ENCODE measurements at regions not wholly inside any gene's neighbourhood (a gene's known extent, or its start where the extent isn't known, plus 50 kb on each side); places are given as distances from the start of the nearest gene placed in this dataset.

DNA sequence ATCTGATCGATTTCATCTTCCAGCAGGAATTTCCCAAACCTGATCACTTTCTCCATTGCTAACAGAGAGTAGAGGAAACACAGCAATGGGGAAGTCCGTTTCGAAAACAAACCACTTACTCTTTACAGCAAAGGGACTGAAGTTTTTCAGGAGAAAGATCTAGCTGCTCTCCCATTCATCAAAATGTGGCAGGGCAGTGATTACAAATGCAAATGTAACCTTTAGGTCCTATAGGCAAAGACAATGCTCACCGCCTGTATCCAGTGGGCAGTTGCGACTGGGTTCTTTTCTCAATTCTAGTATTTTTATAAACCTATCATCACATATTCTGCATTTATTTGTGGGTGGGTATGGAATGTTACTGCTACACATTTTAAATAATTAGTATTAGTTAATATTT lies 218.0 kb upstream of the ZFHX3 start:
- no peak overlapping the region for H3K4me2 ChIP-seq (ENCODE audit: extremely low read depth, insufficient read depth, low read length)
- no peaks in the 10 kb centered on the region for H3K4me1 ChIP-seq (ENCODE audit: control insufficient read depth, extremely low read depth, insufficient read depth, low read length)
- no peaks in the 10 kb centered on the region for H3K79me2 ChIP-seq (ENCODE audit: control insufficient read depth, insufficient read depth, low read length)

DNA sequence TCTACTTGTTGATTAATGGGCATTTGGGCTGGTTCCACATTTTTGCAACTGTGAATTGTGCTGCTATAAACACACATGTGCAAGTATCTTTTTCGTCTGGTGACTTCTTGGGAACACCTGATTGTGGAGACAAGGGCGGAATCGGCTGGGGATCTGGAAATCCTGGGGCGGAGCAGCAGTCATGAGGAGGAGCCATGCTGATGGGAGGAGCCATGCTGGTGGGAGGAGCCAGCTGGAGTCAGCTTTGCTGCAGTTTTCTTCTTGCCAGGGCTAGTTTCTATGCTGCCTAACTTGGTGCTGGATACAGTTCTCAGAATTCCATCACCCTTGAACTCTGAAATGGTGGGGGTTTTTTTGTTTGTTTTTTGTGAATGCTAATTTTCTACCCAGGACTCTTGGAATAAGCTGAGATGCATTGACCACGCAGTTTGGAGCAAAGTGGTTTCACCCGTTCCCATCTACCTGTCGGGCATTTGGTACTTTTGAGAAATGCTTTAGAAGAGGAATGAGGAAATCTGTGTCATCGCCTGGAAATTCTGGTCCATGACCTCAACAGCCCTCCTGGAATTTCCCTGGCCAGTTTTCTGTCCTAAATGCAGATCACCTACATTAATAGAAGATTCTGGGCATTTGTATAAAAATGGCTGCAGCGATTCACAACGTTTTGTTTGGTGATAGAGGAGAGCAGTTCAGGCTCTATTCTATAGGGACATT lies 217.4 kb upstream of the ZFHX3 start:
- H3K79me2 ChIP-seq (ENCODE audit: control insufficient read depth, insufficient read depth, low read length): no peaks in the 10 kb centered on the region
- TF ChIP-seq EZH2 (IDR thresholded peaks at IDR 0.05; ENCODE audit: low read length, missing control alignments): no peak
- TF ChIP-seq, protein P1, sequence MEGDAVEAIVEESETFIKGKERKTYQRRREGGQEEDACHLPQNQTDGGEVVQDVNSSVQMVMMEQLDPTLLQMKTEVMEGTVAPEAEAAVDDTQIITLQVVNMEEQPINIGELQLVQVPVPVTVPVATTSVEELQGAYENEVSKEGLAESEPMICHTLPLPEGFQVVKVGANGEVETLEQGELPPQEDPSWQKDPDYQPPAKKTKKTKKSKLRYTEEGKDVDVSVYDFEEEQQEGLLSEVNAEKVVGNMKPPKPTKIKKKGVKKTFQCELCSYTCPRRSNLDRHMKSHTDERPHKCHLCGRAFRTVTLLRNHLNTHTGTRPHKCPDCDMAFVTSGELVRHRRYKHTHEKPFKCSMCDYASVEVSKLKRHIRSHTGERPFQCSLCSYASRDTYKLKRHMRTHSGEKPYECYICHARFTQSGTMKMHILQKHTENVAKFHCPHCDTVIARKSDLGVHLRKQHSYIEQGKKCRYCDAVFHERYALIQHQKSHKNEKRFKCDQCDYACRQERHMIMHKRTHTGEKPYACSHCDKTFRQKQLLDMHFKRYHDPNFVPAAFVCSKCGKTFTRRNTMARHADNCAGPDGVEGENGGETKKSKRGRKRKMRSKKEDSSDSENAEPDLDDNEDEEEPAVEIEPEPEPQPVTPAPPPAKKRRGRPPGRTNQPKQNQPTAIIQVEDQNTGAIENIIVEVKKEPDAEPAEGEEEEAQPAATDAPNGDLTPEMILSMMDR (conservative IDR thresholded peaks at IDR 0.05 in 1 of 2, IDR thresholded peaks at IDR 0.05 in 1 of 2; ENCODE audit: low read depth in 1 of 2, low read length in 2 of 2): no peak

More for the DNA sequence above, 218.0 kb upstream of the ZFHX3 start:
- Histone ChIP-seq H3K9ac (ENCODE audit: insufficient read depth, low read length) (no peak overlapping the region), H3K27ac (ENCODE audit: insufficient read depth, low read length) (no peak overlapping the region), H3K27me3 (ENCODE audit: control insufficient read depth, insufficient read depth, low read length) (no peaks in the 10 kb centered on the region), H2AFZ (ENCODE audit: low read length) (no peak overlapping the region), H4K20me1 (ENCODE audit: control insufficient read depth, extremely low read depth, insufficient read depth, low read length) (no peaks in the 10 kb centered on the region), H3K4me3 (replicated peaks in 1 of 4; ENCODE audit: control extremely low read depth in 1 of 4, insufficient read depth in 1 of 4, low read depth in 3 of 4, low read length in 4 of 4) (no peak overlapping the region), H3K9me3 (ENCODE audit: control insufficient read depth, insufficient read depth, low read depth, low read length) (no peaks in the 10 kb centered on the region), H3K36me3 (ENCODE audit: control insufficient read depth, insufficient read depth, low read length) (no peaks in the 10 kb centered on the region)
- DNase-seq (ENCODE audit: low read depth in 2 of 2): no peak
- TF ChIP-seq EZH2 (IDR thresholded peaks at IDR 0.05; ENCODE audit: low read length, missing control alignments): no peak
- TF ChIP-seq, protein P1 (conservative IDR thresholded peaks at IDR 0.05 in 1 of 2, IDR thresholded peaks at IDR 0.05 in 1 of 2; ENCODE audit: low read depth in 1 of 2, low read length in 2 of 2): no peak

DNA sequence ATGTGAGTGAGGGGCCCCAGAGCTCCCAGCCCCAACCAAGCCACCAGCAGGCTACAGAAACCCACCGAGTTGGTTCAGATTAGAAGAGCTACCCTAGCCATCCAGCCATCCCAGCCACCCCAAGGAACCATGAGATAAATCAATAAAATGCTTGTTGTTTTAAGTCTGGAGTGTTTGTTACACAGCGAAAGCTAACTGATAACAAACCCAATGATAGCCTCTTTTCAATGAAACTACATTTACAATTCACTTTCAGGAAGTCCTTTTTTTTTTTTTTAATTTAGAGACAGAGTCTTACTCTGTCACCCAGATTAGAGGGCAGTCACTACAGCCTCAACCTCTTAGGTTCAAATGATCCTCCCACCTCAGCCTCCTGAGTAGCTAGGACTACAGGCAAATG lies 215.0 kb upstream of the ZFHX3 start:
- H3K9me3 ChIP-seq (ENCODE audit: control insufficient read depth, insufficient read depth, low read depth, low read length): no peaks in the 10 kb centered on the region
- H3K9ac ChIP-seq (ENCODE audit: insufficient read depth, low read length): no peak overlapping the region
- no peak overlapping the region for H3K27ac ChIP-seq (ENCODE audit: insufficient read depth, low read length)
- H3K4me3 ChIP-seq (replicated peaks in 1 of 4; ENCODE audit: control extremely low read depth in 1 of 4, insufficient read depth in 1 of 4, low read depth in 3 of 4, low read length in 4 of 4): no peak overlapping the region
- H3K79me2 ChIP-seq (ENCODE audit: control insufficient read depth, insufficient read depth, low read length): no peaks in the 10 kb centered on the region
- H3K36me3 ChIP-seq (ENCODE audit: control insufficient read depth, insufficient read depth, low read length): no peaks in the 10 kb centered on the region
- no peaks in the 10 kb centered on the region for H3K27me3 ChIP-seq (ENCODE audit: control insufficient read depth, insufficient read depth, low read length)
- DNase-seq (ENCODE audit: low read depth in 2 of 2): no peak
- no peak for TF ChIP-seq EZH2 (IDR thresholded peaks at IDR 0.05; ENCODE audit: low read length, missing control alignments)
- TF ChIP-seq, protein P1 (conservative IDR thresholded peaks at IDR 0.05 in 1 of 2, IDR thresholded peaks at IDR 0.05 in 1 of 2; ENCODE audit: low read depth in 1 of 2, low read length in 2 of 2): no peak
- no peaks in the 10 kb centered on the region for H4K20me1 ChIP-seq (ENCODE audit: control insufficient read depth, extremely low read depth, insufficient read depth, low read length)
- H2AFZ ChIP-seq (ENCODE audit: low read length): no peak overlapping the region
- H3K4me2 ChIP-seq (ENCODE audit: extremely low read depth, insufficient read depth, low read length): no peak overlapping the region
- H3K4me1 ChIP-seq (ENCODE audit: control insufficient read depth, extremely low read depth, insufficient read depth, low read length): no peaks in the 10 kb centered on the region

More for the DNA sequence above, 217.4 kb upstream of the ZFHX3 start:
- Histone ChIP-seq H3K36me3 (ENCODE audit: control insufficient read depth, insufficient read depth, low read length) (no peaks in the 10 kb centered on the region), H4K20me1 (ENCODE audit: control insufficient read depth, extremely low read depth, insufficient read depth, low read length) (no peaks in the 10 kb centered on the region), H3K27ac (ENCODE audit: insufficient read depth, low read length) (no peak overlapping the region), H3K4me2 (ENCODE audit: extremely low read depth, insufficient read depth, low read length) (no peak overlapping the region), H3K4me3 (replicated peaks in 1 of 4; ENCODE audit: control extremely low read depth in 1 of 4, insufficient read depth in 1 of 4, low read depth in 3 of 4, low read length in 4 of 4) (no peak overlapping the region), H3K4me1 (ENCODE audit: control insufficient read depth, extremely low read depth, insufficient read depth, low read length) (no peaks in the 10 kb centered on the region), H3K27me3 (ENCODE audit: control insufficient read depth, insufficient read depth, low read length) (no peaks in the 10 kb centered on the region), H3K9ac (ENCODE audit: insufficient read depth, low read length) (no peak overlapping the region), H3K9me3 (ENCODE audit: control insufficient read depth, insufficient read depth, low read depth, low read length) (no peaks in the 10 kb centered on the region), H2AFZ (ENCODE audit: low read length) (no peak overlapping the region)
- no peak for DNase-seq (ENCODE audit: low read depth in 2 of 2)

Measured in fibroblast of lung (primary cell).